DLD1 (cell line): ENCODE measurements at regions not wholly inside any gene's neighbourhood (a gene's known extent, or its start where the extent isn't known, plus 50 kb on each side); places are given as distances from the start of the nearest gene placed in this dataset.

ENCODE experiments used
- in situ Hi-C: cut with HindIII; loops from 2 replicates; pipeline ENCODE4 v1.10.0; 2017; ENCODE audit warnings: low sequenced_read_pairs

DNA sequence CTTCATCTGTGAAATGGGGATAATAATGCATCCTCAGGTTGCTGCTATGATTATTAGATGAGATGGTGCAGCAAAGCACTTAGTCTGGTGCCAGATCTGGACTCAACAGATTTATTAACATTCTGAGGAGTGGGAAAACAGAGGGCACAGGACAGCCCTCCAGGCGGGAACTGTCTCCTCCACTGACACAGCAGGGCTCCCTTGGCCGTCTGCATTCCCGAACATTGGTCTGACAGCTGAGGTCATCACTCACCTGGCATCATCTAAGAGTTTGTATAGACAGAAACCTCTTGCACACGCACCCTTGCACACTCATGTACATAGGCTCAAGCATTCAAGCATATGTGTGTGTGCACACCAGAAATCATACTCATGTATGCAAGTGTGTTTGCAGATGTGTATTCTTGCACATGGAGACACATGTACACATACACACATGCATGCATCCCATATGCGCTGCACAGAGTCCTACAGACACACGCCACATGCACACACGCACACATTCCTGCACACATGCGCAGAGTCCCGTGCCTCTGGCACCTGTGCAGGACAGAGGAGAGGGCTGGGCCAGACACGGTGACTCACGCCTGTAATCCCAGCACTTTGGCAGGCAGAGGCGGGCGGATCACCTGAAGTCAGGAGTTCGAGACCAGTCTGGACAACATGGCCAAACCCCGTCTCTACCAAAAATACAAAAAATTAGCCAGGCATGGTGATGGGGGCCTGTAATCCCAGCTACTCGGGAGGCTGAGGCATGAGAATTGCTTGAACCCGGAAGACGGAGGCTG lies 173.3 kb upstream of the GLI2 start:
- in situ Hi-C loops: no loop called here

DNA sequence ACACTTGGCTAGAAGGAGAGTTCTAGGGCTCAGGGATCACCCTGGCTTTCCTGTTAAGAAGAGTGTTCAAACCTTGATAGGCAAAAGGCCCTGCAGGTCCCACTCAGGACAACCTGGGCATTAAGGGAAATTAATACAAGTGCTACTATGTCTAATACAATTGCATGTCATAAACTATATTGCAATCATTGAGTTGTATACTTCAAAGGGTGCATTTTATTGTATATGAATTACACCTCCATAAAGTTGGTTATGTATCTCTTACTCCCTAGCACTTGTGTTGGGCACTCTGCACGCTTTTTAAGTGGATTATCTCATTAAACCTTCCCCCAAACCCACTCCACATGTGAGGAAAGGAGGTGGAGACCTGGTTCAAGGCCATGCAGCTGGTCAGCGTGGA lies 172.1 kb upstream of the GLI2 start:
- in situ Hi-C loops: no loop called here

DNA sequence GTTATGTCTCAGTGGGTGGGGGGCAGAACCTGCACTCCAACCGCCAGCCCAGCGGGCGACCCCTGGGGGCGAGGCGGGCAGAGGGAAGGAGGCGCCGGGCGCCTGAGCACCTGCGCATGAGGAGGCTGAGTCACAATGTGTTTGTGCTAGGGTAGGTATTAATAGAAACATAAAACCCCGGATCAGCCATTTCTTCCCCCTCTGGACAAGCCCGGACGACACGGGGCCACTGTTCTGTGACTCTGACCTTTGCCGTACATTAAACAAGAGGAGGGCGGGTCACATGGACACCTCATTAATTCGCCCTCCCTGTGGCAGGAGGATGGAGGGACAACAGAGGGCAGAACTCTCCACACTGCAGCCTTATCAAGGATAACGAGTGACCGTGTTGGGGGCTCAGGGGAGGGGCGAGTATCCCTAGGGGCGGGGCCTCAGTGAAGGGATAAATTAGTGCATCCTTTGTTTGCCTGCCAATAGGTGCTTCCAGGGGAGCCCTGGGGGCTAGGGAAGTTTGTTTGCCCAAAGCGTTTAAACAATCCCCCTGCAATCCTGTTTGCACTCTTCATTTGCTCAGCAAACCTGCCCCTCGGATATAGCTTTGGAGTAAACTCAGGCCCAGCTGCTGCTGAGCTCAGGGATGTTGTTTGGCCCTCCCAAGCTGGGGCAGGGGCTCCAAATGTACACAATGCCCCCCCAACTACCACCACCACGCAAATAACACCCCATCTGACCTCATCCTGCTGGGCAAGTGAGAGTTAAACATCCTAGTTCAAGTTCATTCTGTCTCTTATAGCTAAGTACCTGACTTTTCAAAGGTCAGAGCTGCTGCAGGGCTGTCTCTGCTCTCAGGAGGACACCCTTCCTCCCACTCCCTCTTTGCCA lies 171.2 kb upstream of the GLI2 start:
- in situ Hi-C loops: no loop called here

- in situ Hi-C loops: no loop called here
Measured at GRCh38 chr2:120565095-120565460, 170.6 kb upstream of the GLI2 start.

DNA sequence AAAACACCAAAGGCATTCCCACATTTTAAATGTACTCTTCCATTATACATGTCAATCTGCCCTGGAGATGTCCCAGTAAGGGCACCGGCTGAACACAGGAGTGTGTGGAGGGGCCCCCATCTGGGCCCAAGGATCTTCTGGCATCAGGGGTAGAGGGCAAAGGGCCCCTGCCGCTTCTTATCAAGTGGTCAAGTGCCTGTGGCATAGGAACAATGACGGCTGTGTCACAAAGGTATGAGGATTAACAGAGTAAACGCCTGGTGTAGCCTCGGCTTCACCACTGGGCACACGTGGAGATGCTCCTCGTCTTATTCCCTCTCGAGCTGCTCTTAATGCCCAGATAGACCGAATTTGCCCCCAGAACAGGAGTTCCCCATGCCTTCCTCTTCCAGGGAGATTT lies 169.7 kb upstream of the GLI2 start:
- in situ Hi-C loops: no loop called here

DNA sequence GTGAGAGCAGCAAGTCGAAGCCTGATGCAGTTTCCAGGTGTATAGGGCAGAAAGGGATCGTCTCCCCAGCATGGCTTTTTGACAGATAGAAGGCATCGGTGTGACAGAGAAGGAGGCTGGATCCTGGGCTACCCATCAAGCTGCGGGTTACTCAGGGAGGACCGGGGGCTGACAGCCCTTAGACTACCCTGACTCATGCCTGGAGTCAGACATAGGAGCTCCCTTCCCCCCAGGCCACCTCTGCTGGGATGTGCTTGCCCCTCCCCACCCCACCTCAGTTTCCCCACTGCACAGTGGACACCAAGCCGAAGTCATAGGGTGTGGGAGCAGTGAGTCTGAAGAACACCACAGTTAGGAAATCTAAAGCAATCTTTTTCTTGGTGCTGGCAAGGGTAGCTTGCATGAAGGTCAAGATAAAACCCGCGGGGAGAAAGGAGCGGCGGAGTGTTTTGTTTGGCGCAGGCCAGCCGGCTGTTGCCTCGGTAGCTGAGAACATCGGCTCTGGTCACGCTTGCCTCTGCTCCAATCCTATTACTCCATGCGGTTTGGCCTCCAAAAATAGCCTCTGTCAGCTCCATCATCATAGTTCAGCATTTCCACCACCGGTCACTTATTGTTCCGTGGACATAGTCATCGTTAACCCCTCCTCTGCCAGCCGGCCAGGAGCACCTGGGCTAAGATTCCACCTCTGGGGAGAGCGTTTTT lies 169.2 kb upstream of the GLI2 start:
- in situ Hi-C loops: no loop called here

DNA sequence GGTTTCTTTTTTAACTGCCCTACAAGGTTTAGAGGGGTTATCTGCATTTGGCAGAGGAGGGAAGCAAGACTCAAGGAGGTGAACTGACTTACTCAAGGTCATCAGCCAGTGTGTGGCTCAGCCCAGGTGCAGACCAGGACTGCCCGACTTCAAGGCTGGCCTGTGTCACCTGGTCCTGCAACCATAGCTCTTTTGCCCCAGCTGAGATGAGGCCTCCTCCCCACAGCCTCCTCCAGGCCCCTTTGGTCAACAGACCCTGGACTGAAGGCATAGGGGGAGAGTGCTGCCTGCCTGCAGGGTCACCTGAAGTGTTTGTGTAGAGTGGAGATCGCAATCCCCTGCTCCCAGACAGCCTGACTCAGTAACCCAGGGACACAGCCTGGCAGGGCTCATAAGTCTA lies 168.5 kb upstream of the GLI2 start:
- in situ Hi-C loops: no loop called here

- in situ Hi-C loops: no loop called here
Measured at GRCh38 chr2:120568089-120568974, 167.3 kb upstream of the GLI2 start.

DNA sequence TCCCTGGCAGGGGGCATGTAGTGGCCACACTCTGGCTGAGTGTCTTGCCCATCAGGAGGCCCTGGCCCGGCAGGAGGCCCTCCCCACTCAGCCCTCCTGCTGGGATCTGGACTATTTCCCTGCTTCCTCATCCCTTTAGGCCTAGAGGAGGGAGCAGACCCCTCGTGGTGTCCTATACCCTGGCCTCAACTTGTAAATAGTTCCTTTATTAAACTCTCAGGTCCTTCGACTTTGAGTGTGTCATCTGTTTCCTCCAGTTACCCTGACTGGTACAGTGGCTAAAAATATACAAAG lies 166.7 kb upstream of the GLI2 start:
- in situ Hi-C loops: no loop called here

DNA sequence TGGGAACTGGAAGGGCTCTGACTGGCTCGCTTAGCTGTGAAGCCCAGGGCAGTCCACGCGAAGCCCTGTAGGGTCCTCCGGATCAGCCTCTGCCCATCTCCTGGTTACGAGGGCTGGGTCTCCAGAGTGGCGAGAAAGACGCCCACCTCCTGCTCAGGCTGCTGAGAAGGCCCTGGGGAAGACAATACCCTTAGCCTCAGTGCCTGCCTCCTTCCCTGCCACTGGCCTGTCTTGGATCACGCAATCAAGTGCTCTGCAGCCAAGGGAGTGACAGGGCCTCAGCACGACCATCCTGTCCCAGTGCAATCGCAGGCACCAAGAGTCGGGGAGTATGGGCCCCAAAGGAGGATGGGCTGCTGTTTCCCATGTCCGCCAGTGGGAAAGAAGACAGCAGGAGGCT lies 165.7 kb upstream of the GLI2 start:
- in situ Hi-C loops: no loop called here

DNA sequence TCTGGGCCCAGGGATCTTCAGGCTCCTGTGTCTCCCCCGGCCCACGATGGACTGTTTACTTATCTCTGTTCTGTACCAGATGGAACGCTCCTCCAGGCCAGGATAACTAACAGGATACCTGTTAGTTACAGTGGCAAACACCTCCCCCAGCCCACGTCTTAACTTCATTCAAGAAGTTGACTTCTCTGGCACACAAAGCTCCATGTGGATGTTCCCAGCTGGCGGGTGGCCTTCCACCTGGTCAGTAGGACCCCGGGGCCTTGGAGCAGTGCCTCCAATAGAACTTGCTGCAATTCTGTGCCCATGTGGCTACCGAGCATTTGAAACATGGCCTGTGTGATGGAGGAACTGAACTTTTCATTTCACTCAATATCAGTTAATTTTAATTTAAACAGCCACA lies 165.1 kb upstream of the GLI2 start:
- in situ Hi-C loops: no loop called here

DNA sequence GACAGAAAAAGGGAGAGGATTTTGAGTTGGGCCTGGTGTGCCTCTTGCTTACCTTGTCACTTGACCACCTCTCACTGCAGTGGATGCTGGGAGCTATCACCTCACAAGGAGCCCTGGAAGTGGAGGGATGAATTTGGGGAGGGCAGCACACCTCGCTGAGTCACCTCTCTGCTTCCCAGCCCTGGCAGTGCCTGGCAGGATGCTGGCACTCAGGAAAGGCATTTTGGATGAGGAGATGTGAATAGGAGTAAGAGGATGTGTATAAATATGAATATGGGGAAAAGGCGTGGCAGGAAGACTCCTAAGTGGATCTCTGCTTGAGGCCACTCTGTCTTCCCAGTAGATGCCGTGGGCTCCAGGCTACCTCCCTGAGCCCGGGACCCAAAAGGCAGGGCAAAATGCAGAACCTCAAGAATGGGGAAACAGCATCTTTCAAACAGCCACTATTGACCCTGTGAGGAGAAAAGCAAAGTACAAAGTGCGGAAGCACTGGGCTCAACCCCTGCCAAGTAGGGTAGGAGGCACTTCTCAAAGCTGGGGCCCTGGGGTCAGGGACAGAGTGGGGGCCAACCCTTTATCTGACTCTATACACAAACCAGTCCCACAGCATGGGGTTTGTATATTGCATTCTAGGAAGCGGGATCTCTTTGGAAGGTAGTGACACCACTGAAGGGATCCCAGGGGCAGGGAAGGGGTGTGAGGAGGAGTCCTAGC lies 164.5 kb upstream of the GLI2 start:
- in situ Hi-C loops: no loop called here

- in situ Hi-C loops: no loop called here
Measured at GRCh38 chr2:120572226-120572625, 163.4 kb upstream of the GLI2 start.

- in situ Hi-C loops: no loop called here
Measured at GRCh38 chr2:120574620-120575019, 161.0 kb upstream of the GLI2 start.

DNA sequence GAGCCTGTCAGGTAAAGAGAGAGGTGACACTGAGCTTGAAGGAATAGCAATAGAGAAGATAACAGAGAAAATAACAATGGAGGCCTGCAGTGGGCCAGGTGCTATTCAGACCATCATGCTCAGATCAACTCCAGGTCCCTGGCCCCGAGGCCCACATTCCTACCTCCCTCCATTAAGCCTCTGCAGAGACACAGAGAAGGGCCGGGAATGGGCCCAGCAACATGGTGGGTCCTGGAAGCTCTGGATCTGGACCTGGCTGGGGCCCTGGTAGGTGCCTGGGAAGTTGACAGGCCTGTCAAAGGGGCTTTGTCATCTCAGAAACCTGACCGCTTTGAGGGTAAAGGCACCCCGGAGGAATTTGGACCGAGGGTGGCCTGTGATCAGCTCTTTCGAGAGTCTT lies 159.7 kb upstream of the GLI2 start:
- in situ Hi-C loops: no loop called here

- in situ Hi-C loops: no loop called here
Measured at GRCh38 chr2:120576509-120577474, 158.9 kb upstream of the GLI2 start.

GRCh38 chr2:120577721-120578295 lies 157.9 kb upstream of the GLI2 start:
- in situ Hi-C loops: no loop called here

- in situ Hi-C loops: no loop called here
Measured at GRCh38 chr2:120578576-120579352, 156.9 kb upstream of the GLI2 start.
